GM18520 (cell line): ENCODE measurements at regions not wholly inside any gene's neighbourhood (a gene's known extent, or its start where the extent isn't known, plus 50 kb on each side); places are given as distances from the start of the nearest gene placed in this dataset.

ENCODE experiments used
- ATAC-seq: cut with Tn5 transposase; IDR thresholded peaks from one replicate; pipeline ENCODE4 v1.9.1; 2021; ENCODE audit not compliant: unreplicated experiment

DNA sequence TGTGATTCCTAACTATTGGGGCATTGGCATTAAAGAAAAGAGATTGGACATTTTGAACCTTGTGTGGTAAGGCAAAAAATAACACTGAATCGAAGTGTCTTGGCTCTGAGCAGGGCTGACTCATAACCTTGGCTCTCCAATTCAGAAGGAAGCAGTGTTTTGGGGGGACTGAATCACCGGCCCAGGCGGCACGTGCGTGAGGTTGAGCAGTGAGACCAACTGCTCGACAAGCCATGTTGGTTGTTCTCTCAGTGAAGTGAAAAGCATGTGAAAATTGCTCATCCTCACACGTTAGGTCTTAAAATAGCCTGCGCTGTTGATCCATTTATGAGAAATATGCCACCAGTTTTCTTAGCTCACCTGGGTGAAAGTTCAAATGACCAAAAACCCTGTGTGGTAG lies 137.8 kb upstream of the SPACA1 start:
- ATAC-seq = no peak

DNA sequence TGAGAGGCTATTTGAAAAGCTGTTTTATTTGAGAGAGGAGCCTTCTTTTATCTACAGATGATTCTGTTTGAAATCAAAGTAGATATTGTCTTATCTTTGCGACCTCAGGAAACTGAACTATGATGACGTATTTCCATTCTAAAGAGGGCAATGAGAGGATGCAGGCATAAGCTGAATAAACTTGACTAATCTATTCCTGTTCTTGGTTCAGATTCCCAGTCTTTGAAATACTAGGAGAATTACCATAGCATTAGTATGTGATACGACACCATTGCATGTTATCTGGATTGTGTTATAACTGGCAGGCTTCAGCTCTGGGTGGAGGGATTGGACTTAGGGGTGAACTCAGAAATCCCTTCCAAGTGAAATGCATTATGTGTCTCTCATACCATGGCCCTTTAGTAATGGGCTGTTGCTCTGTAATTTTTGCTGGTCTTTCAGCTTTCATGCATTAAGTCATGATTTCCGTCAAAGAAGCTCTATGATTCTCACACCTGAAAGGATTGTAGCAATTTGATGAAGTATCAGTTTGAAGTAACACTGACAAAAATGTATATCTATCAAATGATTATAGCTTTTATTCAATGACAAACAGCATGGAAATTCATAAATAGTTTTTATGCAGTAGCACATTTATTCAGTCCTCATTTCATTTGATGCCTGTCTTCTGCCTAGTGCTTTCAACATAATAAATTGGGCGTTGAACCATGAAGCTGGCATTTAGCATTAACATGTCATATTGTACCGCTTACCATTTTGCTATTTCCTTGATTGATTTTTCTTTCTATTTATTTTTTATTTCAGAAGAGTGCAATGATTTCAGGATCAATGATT lies 138.4 kb upstream of the SPACA1 start:
- ATAC-seq = no peak

DNA sequence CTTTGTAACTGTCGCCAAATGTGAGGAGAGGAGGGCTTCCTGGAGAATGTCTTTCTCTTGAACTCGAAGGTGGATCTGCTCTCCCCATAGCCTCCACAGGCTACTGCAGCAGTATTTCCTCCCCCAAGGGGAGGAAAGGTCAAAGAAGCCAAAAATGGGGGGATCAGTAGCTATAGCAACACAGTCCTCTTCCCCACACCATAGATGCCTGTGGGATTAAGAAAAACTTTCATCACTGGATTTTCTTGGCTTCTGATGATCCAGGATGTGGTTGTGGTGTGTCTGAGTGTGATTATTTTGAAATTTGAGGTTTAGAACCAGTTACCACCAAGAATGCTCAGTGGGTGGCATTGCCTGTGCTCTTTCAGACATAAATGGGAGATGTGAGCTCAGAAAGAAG lies 140.1 kb upstream of the SPACA1 start:
- peak; percentile 34 for ATAC-seq

DNA sequence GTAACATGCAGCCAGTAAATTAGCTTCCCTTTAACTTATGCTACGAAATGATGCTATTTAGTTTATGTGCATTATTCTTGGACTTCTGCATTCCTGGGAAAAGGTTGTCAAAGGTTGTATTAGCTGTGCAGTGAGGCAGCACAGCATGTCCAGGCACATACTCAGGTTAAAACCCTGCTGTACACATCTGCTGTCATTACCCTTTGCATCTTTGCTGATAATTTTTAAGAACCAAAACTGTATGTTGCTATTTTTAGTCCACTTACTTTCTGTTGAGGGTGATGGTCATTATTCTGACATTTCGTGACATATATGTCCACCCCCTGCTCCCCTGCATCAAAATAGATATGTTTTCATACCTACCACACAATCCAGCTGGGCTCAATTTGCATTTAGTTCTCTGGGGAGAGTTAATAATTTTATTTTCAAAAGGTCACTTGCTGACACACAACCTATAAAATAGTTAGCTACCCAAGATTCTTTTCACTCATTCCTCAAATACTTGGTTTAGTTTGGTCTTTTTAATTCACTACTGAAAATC lies 142.5 kb upstream of the SPACA1 start:
- peak; percentile 79 for ATAC-seq

DNA sequence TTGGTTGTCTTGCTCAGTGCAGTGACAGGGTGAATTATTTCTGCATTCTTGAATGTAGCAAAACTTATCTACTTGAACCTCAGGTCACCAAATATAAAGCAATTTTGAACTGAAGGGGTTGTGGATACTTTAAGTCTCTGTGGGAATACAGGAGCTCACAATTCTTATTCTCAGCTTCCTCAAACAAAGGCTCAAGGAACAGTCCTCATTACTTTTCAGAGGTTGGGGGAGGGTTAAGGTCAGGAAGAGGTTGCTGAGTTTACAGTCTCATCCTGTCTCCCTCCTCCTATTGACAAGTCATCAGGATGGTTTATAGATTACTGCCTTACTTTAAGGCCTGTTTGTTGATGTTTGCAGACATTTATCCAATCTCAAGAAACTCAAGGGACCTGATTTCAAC lies 143.6 kb upstream of the SPACA1 start:
- no peak for ATAC-seq

DNA sequence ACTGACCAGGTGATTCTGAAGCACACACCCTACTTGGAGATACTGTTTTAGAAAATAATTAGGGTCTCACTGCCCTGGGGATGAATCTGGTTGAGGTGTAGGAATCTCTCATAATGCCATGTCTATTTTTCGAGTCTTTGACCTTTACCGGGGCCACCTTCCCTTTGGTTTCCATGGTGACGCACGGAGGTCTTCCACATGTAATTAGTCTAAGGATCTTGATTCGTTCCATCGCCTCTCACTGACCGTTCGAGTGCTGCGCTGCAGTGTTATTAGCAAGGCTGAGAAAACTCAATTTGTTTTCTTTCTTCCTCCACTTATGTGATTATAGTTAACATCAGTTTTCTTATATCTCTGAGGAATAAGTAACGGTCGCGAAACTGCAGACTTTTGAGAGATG lies 144.3 kb upstream of the SPACA1 start:
- ATAC-seq = no peak

DNA sequence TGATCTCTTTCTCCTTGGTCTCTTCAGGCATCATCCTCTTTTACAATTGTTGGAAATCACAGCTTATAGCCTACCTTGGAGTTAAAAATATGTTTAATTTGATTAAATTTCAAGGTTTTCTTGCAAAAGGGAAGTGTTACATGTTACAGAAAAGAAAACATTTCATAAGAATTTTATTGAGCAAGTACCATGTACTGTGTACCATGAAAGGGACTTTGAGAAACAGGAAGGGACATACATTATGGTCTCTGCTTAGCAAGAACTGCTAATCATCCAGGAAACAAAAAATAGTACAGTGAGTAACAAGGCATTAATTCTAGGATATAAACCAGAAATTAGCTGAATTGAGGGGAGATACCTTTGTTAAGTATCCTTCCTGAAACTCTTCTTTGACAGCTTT lies 145.3 kb upstream of the SPACA1 start:
- ATAC-seq = no peak

DNA sequence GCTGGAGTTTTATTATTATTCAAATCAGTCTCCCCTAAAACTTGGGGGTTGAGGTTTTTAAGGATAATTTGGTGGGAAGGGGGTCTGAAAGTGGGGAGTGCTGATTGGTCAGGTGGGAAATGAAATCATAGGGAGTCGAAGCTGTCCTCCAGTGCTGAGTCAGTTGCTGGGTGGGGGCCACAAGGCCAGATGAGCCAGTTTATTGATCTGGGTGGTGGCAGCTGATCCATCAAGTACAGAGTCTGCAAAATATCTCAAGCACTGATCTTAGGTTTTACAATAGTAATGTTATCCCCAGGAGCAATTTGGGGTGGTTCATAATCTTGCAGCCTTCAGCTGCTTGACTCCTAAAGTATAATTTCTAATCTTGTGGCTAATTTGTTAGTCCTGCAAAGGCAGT lies 146.0 kb upstream of the SPACA1 start:
- no peak for ATAC-seq

DNA sequence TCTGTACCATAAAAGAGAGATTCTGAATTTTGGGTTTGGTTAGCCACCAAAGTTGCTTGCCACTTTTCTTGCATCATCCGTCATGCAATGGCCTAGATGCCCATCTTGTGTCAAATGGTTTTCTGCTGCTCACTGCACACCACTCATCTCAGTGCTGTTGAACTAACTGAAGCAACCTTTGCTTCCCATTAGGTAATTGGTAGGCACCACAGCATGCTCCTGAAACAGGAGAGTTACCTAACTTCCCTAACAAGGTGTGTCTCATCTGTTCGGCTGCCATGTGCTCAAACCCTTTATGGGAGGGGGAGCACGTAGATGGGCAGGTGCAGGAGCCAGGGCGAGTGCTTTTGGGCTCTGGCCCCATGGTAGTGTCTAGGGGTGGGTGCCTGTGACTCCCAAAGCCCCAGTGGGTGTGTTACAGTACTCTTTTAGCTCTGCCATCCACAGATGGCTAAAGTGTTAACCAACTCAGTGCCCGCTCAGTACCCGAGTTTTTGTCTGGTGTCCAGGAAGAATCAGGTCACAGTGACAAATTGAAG lies 147.4 kb upstream of the SPACA1 start:
- ATAC-seq = no peak

DNA sequence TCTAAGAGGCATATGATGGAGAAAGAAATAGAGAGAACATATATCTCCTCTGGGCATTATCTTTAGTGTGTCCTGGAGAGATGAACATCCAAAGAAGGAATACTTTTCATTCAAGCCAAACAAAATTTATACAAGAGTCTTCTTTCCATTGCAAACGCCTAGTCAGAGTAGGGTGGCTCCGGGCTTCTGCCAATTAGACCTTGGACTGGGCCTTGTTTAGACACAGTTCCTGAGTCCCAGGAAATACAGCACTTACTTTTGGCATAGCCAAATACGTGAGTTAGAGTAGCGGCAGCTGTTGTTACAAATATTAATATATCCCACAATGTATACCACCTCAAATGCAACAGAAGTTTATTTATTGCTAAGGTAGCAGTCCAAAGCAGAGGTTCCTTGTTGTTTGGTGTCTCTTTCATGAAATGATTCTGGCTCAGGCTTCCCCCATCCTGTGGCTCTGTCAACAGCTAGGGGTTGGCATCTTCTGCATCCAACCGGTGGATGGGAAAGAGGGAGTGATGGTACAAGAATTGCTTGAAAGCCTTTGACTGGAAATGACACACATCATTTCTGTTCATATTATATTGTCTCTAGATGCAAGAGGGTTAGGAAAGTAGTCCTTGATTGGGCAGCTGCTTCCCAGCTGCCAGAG lies 148.0 kb upstream of the SPACA1 start:
- no peak for ATAC-seq

DNA sequence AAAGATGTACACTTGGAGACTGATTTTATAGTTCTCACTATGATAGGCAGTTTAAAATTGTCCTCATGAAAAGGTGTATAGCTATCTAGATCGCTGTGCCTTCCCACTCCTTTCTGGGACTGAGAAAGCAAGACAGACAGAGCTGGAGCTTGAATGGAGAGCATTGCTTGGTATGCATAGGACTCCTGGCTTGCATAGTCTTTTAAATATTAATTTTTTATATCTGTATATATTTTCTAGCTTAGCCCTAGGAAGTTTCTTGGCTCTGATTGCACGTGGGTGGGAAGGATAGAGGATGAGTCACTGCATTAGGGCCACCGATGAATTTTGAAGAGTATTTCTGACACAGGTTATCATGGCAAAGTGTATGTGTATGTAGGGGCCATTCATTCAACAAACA lies 150.0 kb upstream of the SPACA1 start:
- no peak for ATAC-seq

DNA sequence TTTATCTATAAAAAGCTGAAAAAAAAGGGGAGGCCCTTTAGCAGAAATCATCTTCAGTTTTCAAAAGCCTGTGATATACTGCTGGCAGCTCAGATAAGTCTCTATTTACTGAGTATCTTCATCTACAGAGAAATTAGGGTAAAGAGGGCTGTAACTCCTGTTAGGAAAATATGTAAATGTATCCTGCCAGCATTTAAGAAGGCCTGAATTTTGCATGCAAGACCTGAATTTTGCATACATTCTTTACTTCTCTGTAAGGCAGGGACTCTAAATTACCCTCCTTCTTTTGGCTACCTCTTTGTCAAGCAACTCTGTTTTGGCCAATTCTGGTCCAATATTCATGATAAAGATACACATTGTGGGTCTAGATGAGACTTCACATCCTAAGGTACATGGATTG lies 150.6 kb upstream of the SPACA1 start:
- no peak for ATAC-seq

DNA sequence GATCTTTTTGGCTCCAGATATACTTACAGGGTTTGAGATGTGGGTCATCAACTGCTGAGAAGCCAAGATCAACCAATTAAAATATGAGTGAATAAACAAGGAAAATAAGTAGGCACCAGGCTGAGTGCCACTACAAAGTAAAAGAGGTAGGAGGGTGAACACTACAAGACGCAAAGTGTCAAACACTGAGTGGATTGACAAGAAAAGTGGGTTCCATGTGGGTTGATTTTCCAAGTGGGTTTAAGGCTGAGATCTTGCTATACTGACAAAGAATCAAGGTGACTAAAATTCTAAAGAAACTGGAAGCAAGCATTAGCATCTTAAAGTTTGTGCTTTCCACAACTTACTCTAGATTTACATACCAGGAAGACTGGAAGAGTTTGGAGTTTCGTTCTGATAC lies 160.4 kb upstream of the SPACA1 start:
- ATAC-seq = no peak

DNA sequence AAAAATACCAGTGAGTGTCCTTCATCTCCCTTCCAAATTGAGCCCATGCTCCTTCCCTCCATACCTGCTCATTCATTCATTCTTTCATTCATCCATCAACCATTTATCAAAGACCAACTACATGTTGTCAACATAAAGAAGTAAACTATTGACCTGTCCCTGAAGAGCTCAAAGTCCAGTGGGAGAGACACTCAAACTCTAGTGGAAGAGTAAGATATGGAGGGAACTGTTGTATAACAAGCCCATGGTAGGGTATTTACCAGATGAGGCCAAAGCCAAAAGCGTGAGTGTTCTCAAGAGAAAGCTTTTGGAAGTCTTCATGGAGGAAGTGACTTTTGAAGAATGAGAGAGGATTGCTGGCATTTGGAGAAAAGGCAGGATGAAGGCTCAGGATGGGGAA lies 163.4 kb upstream of the SPACA1 start:
- ATAC-seq = no peak

DNA sequence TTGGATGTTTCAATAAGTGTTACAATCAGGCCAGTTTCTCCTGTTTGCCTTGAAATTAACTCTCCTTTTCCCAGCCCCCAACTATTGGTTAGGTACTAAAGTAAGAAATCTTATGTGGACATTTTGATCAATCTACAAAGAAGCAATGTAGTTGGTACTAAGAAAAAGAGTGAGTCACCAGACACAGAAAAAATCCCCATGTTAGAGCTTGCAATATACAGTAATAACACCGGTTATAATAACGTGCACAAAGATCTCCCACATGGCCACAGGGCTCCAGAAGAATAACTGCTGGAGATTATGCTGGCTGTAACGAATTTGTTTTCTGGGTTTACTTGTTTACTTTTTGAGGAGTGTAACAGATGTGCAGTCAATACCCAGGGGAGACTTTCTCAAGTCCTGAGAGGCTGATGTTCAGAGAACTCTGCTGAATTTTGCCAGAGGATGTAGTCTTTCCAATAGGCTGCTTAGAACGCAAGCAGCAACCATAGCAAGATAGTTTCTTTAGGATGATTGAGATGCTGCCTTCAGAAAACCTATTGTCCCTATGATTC lies 166.2 kb upstream of the SPACA1 start:
- no peak for ATAC-seq

DNA sequence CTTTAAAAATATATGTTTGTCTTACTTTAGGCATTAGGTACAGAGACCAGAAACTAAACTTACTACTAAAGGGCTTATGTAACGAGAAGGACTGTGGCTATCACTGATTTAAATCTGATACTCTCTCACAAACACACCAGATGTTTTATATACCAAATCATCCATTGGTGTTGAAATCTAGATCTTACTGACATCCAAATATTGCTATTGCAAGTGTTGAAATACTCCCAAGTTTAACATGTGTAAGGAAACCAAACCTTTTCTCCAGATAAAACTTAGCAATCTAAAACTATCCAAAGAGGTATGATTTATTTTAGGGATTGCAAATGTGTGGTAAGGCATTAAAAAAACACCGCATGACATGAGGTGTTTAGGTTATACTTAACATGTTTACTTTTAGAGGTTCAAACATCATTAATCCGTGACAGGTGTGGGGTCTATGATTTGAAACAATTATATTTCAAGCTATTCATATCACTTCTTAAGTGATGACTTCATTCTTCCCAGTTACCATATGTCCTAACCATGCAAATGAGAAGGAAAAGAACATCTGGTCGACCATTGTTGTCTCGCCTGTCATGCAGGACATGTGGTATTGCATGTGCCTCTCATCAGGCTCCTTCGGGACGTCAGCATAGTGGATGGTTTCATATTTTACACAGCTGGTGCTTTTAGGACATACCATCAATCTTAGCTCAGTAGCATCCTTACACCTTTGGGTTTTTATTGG lies 168.3 kb upstream of the SPACA1 start:
- ATAC-seq = peak; percentile 52

DNA sequence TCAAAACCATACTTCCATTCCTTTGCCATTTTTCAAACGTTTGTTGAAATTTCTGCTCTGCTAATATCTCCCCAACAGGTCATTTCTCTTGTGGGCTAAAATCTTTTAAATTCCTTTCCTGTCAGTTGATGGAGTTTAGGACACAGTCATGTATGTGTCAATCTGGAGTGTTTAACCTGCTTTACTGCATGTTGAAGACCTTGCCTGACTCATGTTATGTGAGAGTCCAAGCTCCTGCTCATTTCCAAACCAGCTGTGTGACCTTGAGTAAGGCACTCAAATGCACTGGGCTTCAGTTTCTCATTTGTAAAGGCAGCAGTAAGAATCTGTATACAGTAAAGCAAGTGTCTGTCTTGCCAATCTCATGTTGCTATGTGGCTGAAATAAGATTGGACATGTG lies 171.9 kb upstream of the SPACA1 start:
- no peak for ATAC-seq

DNA sequence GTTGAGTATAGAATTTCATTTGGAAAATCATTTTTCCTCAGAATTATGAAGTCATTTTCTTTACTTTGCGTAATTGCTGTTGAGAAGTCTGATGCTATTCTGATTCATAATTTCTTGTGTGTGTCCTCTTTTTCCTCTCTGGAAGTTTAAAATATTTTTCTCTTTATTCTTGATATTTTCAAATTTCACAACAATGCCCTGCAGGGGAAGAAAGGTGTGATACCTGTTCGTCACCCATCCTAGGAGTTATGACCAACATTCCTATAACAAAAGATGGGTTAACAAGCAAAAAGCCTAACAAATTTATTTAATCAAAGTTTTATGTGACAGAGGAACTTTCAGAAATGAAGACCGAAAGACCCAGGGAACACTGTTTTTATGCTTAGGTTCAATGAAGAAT lies 171.5 kb upstream of the AKIRIN2 start:
- ATAC-seq = no peak

DNA sequence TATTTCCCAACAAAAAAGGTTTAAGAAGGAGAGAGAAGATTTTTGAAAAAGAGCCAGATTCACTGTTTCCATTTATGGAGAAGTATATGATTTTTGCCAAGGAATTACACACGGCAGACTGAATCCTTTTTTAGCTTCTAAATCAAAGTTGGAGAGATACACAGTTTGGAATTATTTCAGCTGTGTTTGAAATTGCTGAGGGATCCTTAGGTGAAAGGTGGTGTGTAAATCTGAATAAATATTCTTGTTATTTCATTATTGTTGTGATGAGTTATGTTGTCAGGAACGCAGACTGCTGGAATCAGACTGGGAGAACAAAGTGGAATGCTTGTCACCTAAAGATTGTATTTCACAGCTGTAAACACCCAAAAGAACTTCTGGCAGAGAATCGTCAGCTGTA lies 168.5 kb upstream of the AKIRIN2 start:
- ATAC-seq = no peak

DNA sequence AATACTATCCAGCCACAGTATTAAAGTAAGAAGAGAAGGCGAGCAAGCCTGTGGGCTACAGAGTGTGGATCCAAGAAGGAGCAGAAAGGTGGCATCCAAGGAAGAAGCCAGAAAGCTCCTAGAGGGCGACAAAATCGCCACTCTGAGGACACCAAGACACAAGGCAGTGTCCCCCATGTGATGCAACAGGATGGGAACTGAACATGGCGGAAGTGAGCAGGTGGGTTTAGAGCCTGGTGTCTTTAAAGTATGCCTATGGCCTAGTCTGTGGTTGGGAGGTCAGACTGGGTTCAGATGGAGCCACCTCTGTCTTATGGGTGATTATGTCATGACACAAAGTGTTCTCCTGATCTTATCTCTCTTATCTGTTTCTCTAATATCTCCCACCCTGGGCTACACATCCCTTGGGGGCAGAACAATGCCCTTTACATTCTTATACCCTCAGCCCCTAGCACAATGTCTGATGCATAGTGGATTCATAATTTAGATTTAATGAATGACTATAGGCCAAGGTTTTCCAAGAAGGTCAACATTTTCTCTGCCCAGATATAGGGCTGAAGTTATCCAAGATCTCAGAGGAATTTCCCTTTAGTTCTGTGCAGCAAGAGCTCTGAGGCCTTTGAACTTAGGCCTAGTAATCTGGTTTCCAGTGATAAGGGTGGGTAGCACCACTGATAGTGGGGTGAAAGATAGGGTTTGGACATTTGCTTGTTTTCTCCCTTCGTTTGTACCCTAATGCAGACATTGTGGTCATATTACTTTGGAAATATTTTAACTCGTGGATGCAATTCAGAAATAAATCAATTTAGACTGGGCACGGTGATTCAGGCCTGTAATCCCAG lies 167.3 kb upstream of the AKIRIN2 start:
- ATAC-seq = no peak
